Pancreas (tissue), 10 donors: ENCODE measurements at regions not wholly inside any gene's neighbourhood (a gene's known extent, or its start where the extent isn't known, plus 50 kb on each side); places are given as distances from the start of the nearest gene placed in this dataset.

Source experiments
- ATAC-seq, 4 donors: fragments of 200-7000 bp; cut with Tn5 transposase; one replicate each; pipeline versions ENCODE4 v1.8.0 to v1.9.1; 2020; ENCODE audit warnings: mild to moderate bottlenecking in 4 of 4, moderate library complexity in 4 of 4
- DNase-seq, 6 donors: peaks; one replicate each; pipeline ENCODE4 v3.0.0-alpha.2; 2020
- FAIRE-seq: peaks from 2 replicates; lab custom pipeline; 2012; peaks lifted over from hg19 to GRCh38; lab: Jason Lieb, UNC
- H3K27ac ChIP-seq, 4 donors: fragments of 200-600 bp; sonication (generic); 1 replicate in 3 of 4; 2 replicates in 1 of 4; pipeline versions ENCODE4 v1.5.0 to v1.8.0; 2020
- H3K27me3 ChIP-seq, 4 donors: fragments of 200-600 bp; one replicate each; pipeline ENCODE4 v1.8.0; 2021
- H3K36me3 ChIP-seq, 3 donors: fragments of 200-600 bp; sonication (generic) in 1 of 3; one replicate each; pipeline versions ENCODE4 v1.5.0 to v1.8.0; 2020 to 2021
- H3K4me1 ChIP-seq, 3 donors: fragments of 200-600 bp; one replicate each; pipeline ENCODE4 v1.8.0; 2021
- H3K4me3 ChIP-seq, 4 donors: fragments of 200-600 bp; sonication (generic) in 2 of 4; one replicate each; pipeline versions ENCODE4 v1.5.0 to v1.8.0; 2020 to 2021
- H3K9me3 ChIP-seq, 4 donors: fragments of 200-600 bp; one replicate each; pipeline ENCODE4 v1.8.0; 2021
- WGBS, 2 donors: extraction: QIAGEN DNeasy Blood & Tissue Kit; methylation state at CpG; one replicate each; pipeline ENCODE4 v1.1.7; 2013; 5-methylcytosine and 5-hydroxymethylcytosine counted together
- intact Hi-C, 3 donors: fragments of 100-400 bp; cut with DNase I; formaldehyde crosslinking; loops; one replicate each; pipeline versions ENCODE4 v1.11.1 to v1.14.2; 2022
- TF ChIP-seq, protein P1 (sequence below), 4 donors: fragments of 200-600 bp; sonication (generic) in 3 of 4; IDR thresholded peaks; one replicate each; pipeline versions ENCODE4 v1.5.0 to v1.8.0; 2021; ENCODE audit warnings: antibody characterized with exemption in 4 of 4
- donor health status: healthy with polysubstance abuse.
- donor health status: DM: no; HTN: no; CAD: no; lungs with moderate emphysema.
- donor health status: DM: no; HTN: no; CAD: no.
- donor health status: control.
- donor health status: control.
- donor health status: Bipolar disorder and iron deficiency.
- donor health status: DM: yes; HTN: yes; CAD: no.
- donor health status: DM: no; HTN: no; CAD: no.
- donor health status: DM: no; HTN: no; CAD: no.
- donor health status: DM: yes; HTN: yes; CAD: no.

DNA sequence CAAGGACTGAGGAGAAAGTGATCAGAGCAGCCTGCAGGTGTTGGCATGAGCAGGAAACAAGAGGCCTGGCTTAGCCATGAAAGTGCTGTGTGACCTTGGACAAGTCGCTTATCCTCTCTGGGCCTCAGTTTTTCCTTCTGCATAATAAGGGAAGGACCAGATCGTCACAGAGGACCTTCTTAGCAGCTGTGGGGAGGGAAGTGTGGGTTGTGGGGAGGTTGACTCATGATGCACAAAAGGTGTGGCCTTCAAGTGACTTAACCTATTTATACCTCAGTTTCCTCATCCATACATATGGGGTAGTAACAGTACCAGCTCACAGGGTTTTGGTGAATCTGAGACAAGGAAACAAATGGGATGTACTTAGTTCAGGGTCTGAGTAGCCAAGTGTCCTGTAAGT, 658.8 kb downstream of the MATN1 start:
- FAIRE-seq (no peak), ATAC-seq (no peak), DNase-seq (no peak)
- H3K4me3 ChIP-seq, result no peak overlapping the region
- TF ChIP-seq, protein P1, sequence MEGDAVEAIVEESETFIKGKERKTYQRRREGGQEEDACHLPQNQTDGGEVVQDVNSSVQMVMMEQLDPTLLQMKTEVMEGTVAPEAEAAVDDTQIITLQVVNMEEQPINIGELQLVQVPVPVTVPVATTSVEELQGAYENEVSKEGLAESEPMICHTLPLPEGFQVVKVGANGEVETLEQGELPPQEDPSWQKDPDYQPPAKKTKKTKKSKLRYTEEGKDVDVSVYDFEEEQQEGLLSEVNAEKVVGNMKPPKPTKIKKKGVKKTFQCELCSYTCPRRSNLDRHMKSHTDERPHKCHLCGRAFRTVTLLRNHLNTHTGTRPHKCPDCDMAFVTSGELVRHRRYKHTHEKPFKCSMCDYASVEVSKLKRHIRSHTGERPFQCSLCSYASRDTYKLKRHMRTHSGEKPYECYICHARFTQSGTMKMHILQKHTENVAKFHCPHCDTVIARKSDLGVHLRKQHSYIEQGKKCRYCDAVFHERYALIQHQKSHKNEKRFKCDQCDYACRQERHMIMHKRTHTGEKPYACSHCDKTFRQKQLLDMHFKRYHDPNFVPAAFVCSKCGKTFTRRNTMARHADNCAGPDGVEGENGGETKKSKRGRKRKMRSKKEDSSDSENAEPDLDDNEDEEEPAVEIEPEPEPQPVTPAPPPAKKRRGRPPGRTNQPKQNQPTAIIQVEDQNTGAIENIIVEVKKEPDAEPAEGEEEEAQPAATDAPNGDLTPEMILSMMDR (IDR thresholded peaks at IDR 0.05), result no peak
- no peaks in the 10 kb centered on the region for H3K27me3 ChIP-seq
- 34 to 40% methylated on average over 2 of the region's 2 CpGs for WGBS, 2 donors
- intact Hi-C loops, result no loop called here
- H3K27ac ChIP-seq, result no peak overlapping the region
- no peaks in the 10 kb centered on the region for H3K4me1 ChIP-seq
- no peaks in the 10 kb centered on the region for H3K9me3 ChIP-seq
- no peaks in the 10 kb centered on the region for H3K36me3 ChIP-seq

DNA sequence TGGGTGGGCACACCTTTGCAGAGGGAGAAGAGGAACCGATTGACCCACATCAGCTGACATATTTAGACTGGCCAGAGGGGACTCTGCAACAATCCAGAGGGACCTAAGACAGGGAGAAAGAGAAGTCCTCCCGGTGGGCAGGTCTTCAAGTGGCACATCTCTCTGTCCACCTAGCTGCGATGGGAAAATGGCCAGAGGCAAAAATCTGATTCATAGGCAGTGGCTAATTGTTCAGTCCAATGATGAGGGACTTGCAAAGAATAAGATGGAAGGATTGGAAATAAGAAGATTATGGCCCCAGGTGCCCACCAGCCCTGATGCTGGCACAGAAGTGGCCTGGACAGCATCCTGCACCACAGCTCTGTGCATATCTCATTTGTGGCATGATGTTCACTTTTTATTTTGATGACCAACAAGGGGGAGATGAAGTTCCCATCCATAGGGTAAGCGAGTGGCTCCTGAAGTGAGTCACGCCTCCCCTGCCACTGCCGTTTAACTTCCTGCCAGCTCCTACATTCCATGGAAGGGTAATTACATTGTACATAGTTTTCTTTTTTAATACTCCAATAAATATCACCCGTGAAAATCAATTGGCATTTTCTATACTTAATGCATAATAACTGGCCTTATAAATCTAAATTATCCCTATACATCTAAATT, 659.6 kb downstream of the MATN1 start:
- no peak for DNase-seq
- 60 to 62% methylated on average over 7 of the region's 7 CpGs for WGBS, 2 donors
- H3K4me3 ChIP-seq, result no peak overlapping the region
- no peak for FAIRE-seq
- no peaks in the 10 kb centered on the region for H3K9me3 ChIP-seq
- TF ChIP-seq, protein P1 (IDR thresholded peaks at IDR 0.05), result no peak
- H3K36me3 ChIP-seq, result no peaks in the 10 kb centered on the region
- no peak overlapping the region for H3K27ac ChIP-seq
- no peaks in the 10 kb centered on the region for H3K27me3 ChIP-seq
- H3K4me1 ChIP-seq, result no peaks in the 10 kb centered on the region
- no peak for ATAC-seq
- intact Hi-C loops, result no loop called here

DNA sequence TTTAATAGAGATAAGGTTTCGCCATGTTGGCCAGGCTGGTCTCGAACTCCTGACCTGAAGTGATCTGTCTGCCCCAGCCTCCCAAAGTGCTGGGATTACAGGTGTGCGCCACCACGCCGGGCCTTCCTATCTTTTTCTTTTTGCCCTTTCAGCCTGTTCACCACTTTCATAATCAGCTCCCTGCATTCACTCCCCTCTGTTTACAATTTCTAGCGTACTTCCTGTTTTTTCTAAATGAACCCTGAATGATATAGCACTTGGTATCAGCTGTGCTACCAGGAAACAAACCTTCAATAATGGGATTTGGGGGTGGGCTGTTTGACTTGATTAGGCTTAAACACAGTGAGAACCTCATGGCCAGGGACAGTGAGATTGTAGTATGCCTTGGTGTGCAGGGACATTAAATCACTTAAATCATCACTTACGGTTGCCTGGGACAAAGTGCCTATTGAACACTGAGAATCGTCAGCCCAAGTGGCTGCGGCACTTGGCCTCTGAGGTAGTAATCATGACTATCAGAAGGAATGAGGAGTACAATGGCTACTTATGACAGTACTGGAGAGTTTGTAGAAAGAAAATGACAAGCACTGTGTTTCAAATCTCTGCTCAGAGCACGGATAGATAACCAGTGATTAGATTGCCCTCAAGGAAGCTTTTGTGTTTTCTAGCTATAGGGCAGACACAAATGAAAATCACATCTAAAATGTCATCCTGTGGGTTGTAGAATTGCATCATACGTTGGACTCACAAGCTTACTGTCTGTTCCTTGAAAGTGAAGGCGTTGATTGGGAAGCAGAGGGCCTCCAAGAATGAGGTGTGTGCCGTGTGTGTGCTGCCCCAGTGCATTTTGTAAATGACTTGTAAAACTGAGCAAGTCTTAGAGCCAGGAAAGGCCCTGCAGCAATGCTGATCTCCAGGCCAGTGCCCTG, 661.8 kb downstream of the MATN1 start:
- no peak for DNase-seq
- intact Hi-C loops, result no loop called here
- WGBS, 2 donors, result 75 to 77% methylated on average over 13 of the region's 13 CpGs
- Histone ChIP-seq H3K9me3 (no peaks in the 10 kb centered on the region), H3K4me1 (no peaks in the 10 kb centered on the region), H3K27ac (no peak overlapping the region), H3K36me3 (no peaks in the 10 kb centered on the region), H3K4me3 (no peak overlapping the region), H3K27me3 (no peaks in the 10 kb centered on the region)
- no peak for ATAC-seq
- FAIRE-seq, result no peak
- TF ChIP-seq, protein P1 (IDR thresholded peaks at IDR 0.05), result no peak

DNA sequence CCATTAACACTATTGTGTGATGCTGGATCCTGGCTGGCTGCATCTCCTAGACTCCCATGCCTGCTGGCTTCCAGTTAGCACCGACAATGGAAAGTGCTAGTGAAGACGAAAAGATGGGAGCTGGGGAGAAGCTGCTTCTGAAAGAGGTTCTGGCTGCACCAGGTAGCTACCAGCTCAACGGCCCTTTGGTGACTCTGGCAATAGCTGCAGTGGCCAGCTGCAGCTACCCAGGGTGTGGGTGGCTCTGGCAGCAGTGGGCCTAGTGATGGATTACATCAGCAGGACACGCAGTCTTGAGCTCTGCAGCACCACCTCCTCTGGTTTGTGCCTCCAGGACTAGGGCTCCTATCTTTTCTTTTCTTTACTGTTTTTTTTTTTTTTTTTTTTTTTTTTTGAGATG, 662.6 kb downstream of the MATN1 start:
- H3K36me3 ChIP-seq, result no peaks in the 10 kb centered on the region
- FAIRE-seq (no peak), ATAC-seq (no peak), DNase-seq (no peak)
- no peaks in the 10 kb centered on the region for H3K4me1 ChIP-seq
- WGBS, 2 donors, result 59 to 71% methylated on average over 4 of the region's 4 CpGs
- intact Hi-C loops, result no loop called here
- H3K4me3 ChIP-seq, result no peak overlapping the region
- H3K27ac ChIP-seq, result no peak overlapping the region
- H3K9me3 ChIP-seq, result no peaks in the 10 kb centered on the region
- TF ChIP-seq, protein P1 (IDR thresholded peaks at IDR 0.05), result no peak
- H3K27me3 ChIP-seq, result peaks cover 0 to 7% (median 0%) of the 10 kb centered on the region in 4 donors
